ENCODE measurements at regions not wholly inside any gene's neighbourhood (a gene's known extent, or its start where the extent isn't known, plus 50 kb on each side); places are given as distances from the start of the nearest gene placed in this dataset.

DNA sequence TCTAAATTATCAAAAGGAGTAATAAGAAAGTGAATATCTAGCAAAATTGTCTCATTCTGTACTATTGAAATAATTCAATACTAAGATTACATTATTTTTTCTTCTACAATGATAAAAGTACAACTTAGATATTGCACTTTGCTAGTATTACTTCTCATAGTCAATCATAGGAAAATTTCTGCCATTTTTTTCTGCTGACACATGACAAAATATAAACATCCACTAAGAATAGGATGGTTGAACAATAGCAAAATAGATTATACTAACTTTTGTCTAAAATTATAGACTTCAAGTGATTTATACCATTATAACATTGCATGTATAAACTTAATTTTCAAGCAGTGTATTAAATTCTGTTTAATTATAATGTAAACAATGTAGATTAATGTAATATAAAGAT lies 540.2 kb downstream of the PDHA2 start:
- TF ChIP-seq, protein P1, sequence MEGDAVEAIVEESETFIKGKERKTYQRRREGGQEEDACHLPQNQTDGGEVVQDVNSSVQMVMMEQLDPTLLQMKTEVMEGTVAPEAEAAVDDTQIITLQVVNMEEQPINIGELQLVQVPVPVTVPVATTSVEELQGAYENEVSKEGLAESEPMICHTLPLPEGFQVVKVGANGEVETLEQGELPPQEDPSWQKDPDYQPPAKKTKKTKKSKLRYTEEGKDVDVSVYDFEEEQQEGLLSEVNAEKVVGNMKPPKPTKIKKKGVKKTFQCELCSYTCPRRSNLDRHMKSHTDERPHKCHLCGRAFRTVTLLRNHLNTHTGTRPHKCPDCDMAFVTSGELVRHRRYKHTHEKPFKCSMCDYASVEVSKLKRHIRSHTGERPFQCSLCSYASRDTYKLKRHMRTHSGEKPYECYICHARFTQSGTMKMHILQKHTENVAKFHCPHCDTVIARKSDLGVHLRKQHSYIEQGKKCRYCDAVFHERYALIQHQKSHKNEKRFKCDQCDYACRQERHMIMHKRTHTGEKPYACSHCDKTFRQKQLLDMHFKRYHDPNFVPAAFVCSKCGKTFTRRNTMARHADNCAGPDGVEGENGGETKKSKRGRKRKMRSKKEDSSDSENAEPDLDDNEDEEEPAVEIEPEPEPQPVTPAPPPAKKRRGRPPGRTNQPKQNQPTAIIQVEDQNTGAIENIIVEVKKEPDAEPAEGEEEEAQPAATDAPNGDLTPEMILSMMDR (IDR thresholded peaks at IDR 0.05; ENCODE audit: poor library complexity), result no peak
- no peak for TF ChIP-seq EZH2 (IDR thresholded peaks at IDR 0.05; ENCODE audit: borderline replicate concordance)
